ENCODE measurements at regions not wholly inside any gene's neighbourhood (a gene's known extent, or its start where the extent isn't known, plus 50 kb on each side); places are given as distances from the start of the nearest gene placed in this dataset.

GRCh38 chr21:31604591-31605190, 54.8 kb upstream of the SOD1 start:
- TF ChIP-seq CTCF (IDR thresholded peaks at IDR 0.05; ENCODE audit: insufficient read depth, low read depth, low read length) (peak; percentile 88), EZH2 (IDR thresholded peaks at IDR 0.05; ENCODE audit: insufficient read depth, low read length) (no peak)

All from astrocyte (in vitro differentiated cells and primary cell).